Astrocyte (in vitro differentiated cells and primary cell): ENCODE measurements at regions not wholly inside any gene's neighbourhood (a gene's known extent, or its start where the extent isn't known, plus 50 kb on each side); places are given as distances from the start of the nearest gene placed in this dataset.

Experiments used
- DNase-seq: peaks from one replicate; pipeline ENCODE4 v3.0.0-alpha.2; 2010; ENCODE audit warnings: low read depth
- FAIRE-seq: peaks from 2 replicates; lab custom pipeline; 2011; peaks lifted over from hg19 to GRCh38; lab: Jason Lieb, UNC
- H2AFZ ChIP-seq: 2 replicates; pipeline ENCODE4 v1.6.0; 2012; ENCODE audit warnings: low read depth, low read length, inconsistent platforms
- H3K27ac ChIP-seq: 2 replicates; pipeline ENCODE4 v1.5.1; 2011; ENCODE audit warnings: low read depth, low read length, inconsistent platforms
- H3K27me3 ChIP-seq: 2 replicates; pipeline ENCODE4 v1.6.0; 2011; ENCODE audit warnings: low read length, inconsistent platforms; ENCODE audit not compliant: insufficient read depth
- H3K36me3 ChIP-seq: 2 replicates; pipeline ENCODE4 v1.5.1; 2011; ENCODE audit warnings: low read length, inconsistent platforms; ENCODE audit not compliant: insufficient read depth
- H3K4me1 ChIP-seq: 2 replicates; pipeline ENCODE4 v1.5.1; 2011; ENCODE audit warnings: low read length, inconsistent platforms; ENCODE audit not compliant: insufficient read depth
- H3K4me2 ChIP-seq: 2 replicates; pipeline ENCODE4 v1.6.0; 2012; ENCODE audit warnings: low read length, inconsistent platforms
- H3K4me3 ChIP-seq: 2 replicates; pipeline ENCODE4 v1.5.1; 2011; ENCODE audit warnings: low read depth, mild to moderate bottlenecking, low read length, inconsistent platforms; ENCODE audit not compliant: insufficient read depth
- H3K79me2 ChIP-seq: 2 replicates; pipeline ENCODE4 v1.6.0; 2012; ENCODE audit warnings: mild to moderate bottlenecking, low read length, inconsistent platforms; ENCODE audit not compliant: insufficient read depth
- H3K9ac ChIP-seq: 2 replicates; pipeline ENCODE4 v1.6.0; 2012; ENCODE audit warnings: mild to moderate bottlenecking, low read length, inconsistent platforms
- H3K9me3 ChIP-seq: 2 replicates; pipeline ENCODE4 v1.5.1; 2012; ENCODE audit warnings: low read depth, mild to moderate bottlenecking, low read length, inconsistent platforms; ENCODE audit not compliant: insufficient read depth
- H4K20me1 ChIP-seq: 2 replicates; pipeline ENCODE4 v1.6.0; 2012; ENCODE audit warnings: low read length, inconsistent platforms; ENCODE audit not compliant: insufficient read depth
- H3K27ac Mint-ChIP-seq: one replicate; pipeline ENCODE4 v1.8.0; 2021; ENCODE audit warnings: mild to moderate bottlenecking, mixed read lengths; ENCODE audit not compliant: unreplicated experiment
- H3K27me3 Mint-ChIP-seq: one replicate; pipeline ENCODE4 v1.8.0; 2021; ENCODE audit warnings: low read depth, mixed read lengths; ENCODE audit not compliant: unreplicated experiment
- H3K36me3 Mint-ChIP-seq: one replicate; pipeline ENCODE4 v1.8.0; 2021; ENCODE audit warnings: low read depth, mixed read lengths; ENCODE audit not compliant: unreplicated experiment
- H3K4me1 Mint-ChIP-seq: one replicate; pipeline ENCODE4 v1.8.0; 2021; ENCODE audit warnings: low read depth, mixed read lengths; ENCODE audit not compliant: unreplicated experiment
- H3K4me3 Mint-ChIP-seq: one replicate; pipeline ENCODE4 v1.8.0; 2021; ENCODE audit warnings: mild to moderate bottlenecking, moderate library complexity, mixed read lengths; ENCODE audit not compliant: unreplicated experiment
- H3K9me3 Mint-ChIP-seq: one replicate; pipeline ENCODE4 v1.8.0; 2021; ENCODE audit warnings: mild to moderate bottlenecking, mixed read lengths; ENCODE audit not compliant: unreplicated experiment
- CTCF ChIP-seq: IDR thresholded peaks from 2 replicates; pipeline ENCODE4 v1.5.1; 2011; ENCODE audit warnings: low read depth, mild to moderate bottlenecking, inconsistent platforms, low read length, moderate library complexity; ENCODE audit not compliant: insufficient read depth
- EZH2 ChIP-seq: IDR thresholded peaks from 2 replicates; pipeline ENCODE4 v1.6.1; 2012; ENCODE audit warnings: mild to moderate bottlenecking, low read length, inconsistent platforms; ENCODE audit not compliant: insufficient read depth

- no peak overlapping the region for H3K4me3 Mint-ChIP-seq
- H3K27me3 Mint-ChIP-seq: no peaks in the 10 kb centered on the region
- Histone ChIP-seq H3K27me3 (no peaks in the 10 kb centered on the region), H3K79me2 (no peaks in the 10 kb centered on the region), H3K9me3 (no peaks in the 10 kb centered on the region), H4K20me1 (no peaks in the 10 kb centered on the region), H3K4me3 (no peak overlapping the region), H3K27ac (no peak overlapping the region), H2AFZ (no peak overlapping the region), H3K9ac (no peak overlapping the region), H3K4me2 (no peak overlapping the region), H3K36me3 (no peaks in the 10 kb centered on the region), H3K4me1 (no peaks in the 10 kb centered on the region)
- H3K36me3 Mint-ChIP-seq: no peaks in the 10 kb centered on the region
- TF ChIP-seq CTCF: no peak
- no peak for TF ChIP-seq EZH2
- no peaks in the 10 kb centered on the region for H3K4me1 Mint-ChIP-seq
- no peak for FAIRE-seq
- no peak for DNase-seq
- no peak overlapping the region for H3K27ac Mint-ChIP-seq
- H3K9me3 Mint-ChIP-seq: no peaks in the 10 kb centered on the region
Measured at GRCh38 chr17:14499976-14500375, 199.1 kb downstream of the HS3ST3B1 start.

GRCh38 chr17:14498812-14499211 lies 197.9 kb downstream of the HS3ST3B1 start:
- no peak overlapping the region for H3K27ac ChIP-seq
- Mint-ChIP-seq H3K4me1 (no peaks in the 10 kb centered on the region), H3K27me3 (no peaks in the 10 kb centered on the region), H3K4me3 (no peak overlapping the region), H3K36me3 (no peaks in the 10 kb centered on the region), H3K27ac (no peak overlapping the region), H3K9me3 (no peaks in the 10 kb centered on the region)
- no peaks in the 10 kb centered on the region for H4K20me1 ChIP-seq
- no peaks in the 10 kb centered on the region for H3K79me2 ChIP-seq
- H3K4me1 ChIP-seq: no peaks in the 10 kb centered on the region
- no peaks in the 10 kb centered on the region for H3K27me3 ChIP-seq
- H3K4me3 ChIP-seq: no peak overlapping the region
- no peak overlapping the region for H3K9ac ChIP-seq
- DNase-seq: no peak
- no peak for TF ChIP-seq CTCF
- TF ChIP-seq EZH2: no peak
- no peak overlapping the region for H3K4me2 ChIP-seq
- FAIRE-seq: no peak
- H3K9me3 ChIP-seq: no peaks in the 10 kb centered on the region
- no peak overlapping the region for H2AFZ ChIP-seq
- H3K36me3 ChIP-seq: no peaks in the 10 kb centered on the region

- Histone ChIP-seq H3K36me3 (no peaks in the 10 kb centered on the region), H3K9ac (no peak overlapping the region), H4K20me1 (no peaks in the 10 kb centered on the region), H3K27ac (no peak overlapping the region), H3K4me3 (no peak overlapping the region), H3K9me3 (no peaks in the 10 kb centered on the region), H3K4me2 (no peak overlapping the region), H3K79me2 (no peaks in the 10 kb centered on the region), H3K4me1 (no peaks in the 10 kb centered on the region), H3K27me3 (no peaks in the 10 kb centered on the region), H2AFZ (no peak overlapping the region)
- H3K36me3 Mint-ChIP-seq: no peaks in the 10 kb centered on the region
- no peak overlapping the region for H3K4me3 Mint-ChIP-seq
- H3K27me3 Mint-ChIP-seq: no peaks in the 10 kb centered on the region
- FAIRE-seq (no peak), DNase-seq (no peak)
- no peak overlapping the region for H3K27ac Mint-ChIP-seq
- H3K4me1 Mint-ChIP-seq: no peaks in the 10 kb centered on the region
- no peak for TF ChIP-seq EZH2
- TF ChIP-seq CTCF: no peak
- H3K9me3 Mint-ChIP-seq: no peaks in the 10 kb centered on the region
Measured at GRCh38 chr17:14494161-14494560, 193.3 kb downstream of the HS3ST3B1 start.
